Neural cell (in vitro differentiated cells): ENCODE measurements at regions not wholly inside any gene's neighbourhood (a gene's known extent, or its start where the extent isn't known, plus 50 kb on each side); places are given as distances from the start of the nearest gene placed in this dataset.
A peak's percentile ranks its signal among the peaks of the same experiment; 100 is the strongest.

Source experiments
- H2AFZ ChIP-seq: fragments of 200-600, 300-800 bp; sonication (generic), shearing (Covaris generic); 2 replicates; pipeline ENCODE4 v1.6.0; 2014; ENCODE audit warnings: low read depth, mild to moderate bottlenecking, antibody characterized with exemption, low read length, moderate library complexity
- H3F3A ChIP-seq: fragments of 200-600 bp; shearing (Covaris generic); 2 replicates; pipeline ENCODE4 v1.6.1; 2016; ENCODE audit warnings: mild to moderate bottlenecking, moderate library complexity, mixed read lengths, antibody characterized with exemption, low read length; ENCODE audit not compliant: insufficient read depth, poor library complexity, severe bottlenecking
- H3K27ac ChIP-seq: fragments of 200-600, 300-800 bp; sonication (generic), shearing (Covaris generic); 2 replicates; pipeline ENCODE4 v1.5.1; 2014; ENCODE audit warnings: mild to moderate bottlenecking, low read length, moderate library complexity
- H3K27me3 ChIP-seq: fragments of 300-800, 200-600 bp; sonication (generic), shearing (Covaris generic); 2 replicates; pipeline ENCODE4 v1.6.0; 2014; ENCODE audit warnings: mild to moderate bottlenecking, low read depth, low read length, moderate library complexity; ENCODE audit not compliant: insufficient read depth
- H3K36me3 ChIP-seq: fragments of 300-800, 200-600 bp; sonication (generic), shearing (Covaris generic); 2 replicates; pipeline ENCODE4 v1.5.1; 2014; ENCODE audit warnings: mild to moderate bottlenecking, antibody characterized with exemption, low read length, moderate library complexity; ENCODE audit not compliant: insufficient read depth
- H3K4me2 ChIP-seq: fragments of 300-800, 200-600 bp; sonication (generic), shearing (Covaris generic); 2 replicates; pipeline ENCODE4 v1.6.0; 2014; ENCODE audit warnings: mild to moderate bottlenecking, low read length
- H3K4me3 ChIP-seq: fragments of 300-800, 200-600 bp; sonication (generic), shearing (Covaris generic); 2 replicates; pipeline ENCODE4 v1.5.1; 2014; ENCODE audit warnings: mild to moderate bottlenecking, low read length, moderate library complexity
- H3K79me2 ChIP-seq: fragments of 200-600 bp; shearing (Covaris generic); replicated peaks from 2 replicates; pipeline ENCODE4 v1.6.0; 2014; ENCODE audit warnings: mild to moderate bottlenecking, low read length, moderate library complexity; ENCODE audit not compliant: insufficient read depth
- H3K9ac ChIP-seq: fragments of 300-800, 200-600 bp; sonication (generic), shearing (Covaris generic); 2 replicates; pipeline ENCODE4 v1.6.1; 2016; ENCODE audit warnings: mild to moderate bottlenecking, low read length, mixed read lengths
- H3K9me2 ChIP-seq: fragments of 200-600 bp; shearing (Covaris generic); 2 replicates; pipeline ENCODE4 v1.6.1; 2016; ENCODE audit warnings: mild to moderate bottlenecking, low read length, mixed read lengths; ENCODE audit not compliant: insufficient read depth
- H3K9me3 ChIP-seq: fragments of 200-600, 300-800 bp; sonication (generic), shearing (Covaris generic); 2 replicates; pipeline ENCODE4 v1.6.1; 2016; ENCODE audit warnings: mild to moderate bottlenecking, mixed run types, low read length, moderate library complexity, mixed read lengths
- H4K20me1 ChIP-seq: fragments of 200-600 bp; shearing (Covaris generic); 2 replicates; pipeline ENCODE4 v1.6.1; 2016; ENCODE audit warnings: mild to moderate bottlenecking, mixed run types; ENCODE audit not compliant: insufficient read depth
- EP300 ChIP-seq: fragments of 450-650 bp; conservative IDR thresholded peaks from 2 replicates; pipeline ENCODE4 v1.6.1; 2014; ENCODE audit warnings: antibody characterized with exemption, mild to moderate bottlenecking, moderate library complexity; ENCODE audit not compliant: poor library complexity, severe bottlenecking
- EZH2 ChIP-seq: fragments of 200-600, 300-800 bp; shearing (Covaris generic), sonication (generic); IDR thresholded peaks from 2 replicates; pipeline ENCODE4 v1.6.1; 2014; ENCODE audit warnings: antibody characterized with exemption, low read length, borderline replicate concordance, mild to moderate bottlenecking; ENCODE audit not compliant: insufficient read depth, poor library complexity, severe bottlenecking
- MXI1 ChIP-seq: fragments of 450-650 bp; conservative IDR thresholded peaks from 2 replicates; pipeline ENCODE4 v1.6.1; 2014; ENCODE audit warnings: antibody characterized with exemption, mild to moderate bottlenecking; ENCODE audit not compliant: poor library complexity, severe bottlenecking
- POLR2AphosphoS5 ChIP-seq: IDR thresholded peaks from 2 replicates; pipeline ENCODE4 v1.6.1; 2012
- RAD21 ChIP-seq: fragments of 450-650 bp; conservative IDR thresholded peaks from 2 replicates; pipeline ENCODE4 v1.6.1; 2014; ENCODE audit warnings: antibody characterized with exemption, mild to moderate bottlenecking, moderate library complexity
- SMC3 ChIP-seq: fragments of 450-650 bp; conservative IDR thresholded peaks from 2 replicates; pipeline ENCODE4 v1.6.1; 2014; ENCODE audit warnings: antibody characterized with exemption, mild to moderate bottlenecking, moderate library complexity; ENCODE audit not compliant: poor library complexity
- TAF1 ChIP-seq: IDR thresholded peaks from 2 replicates; pipeline ENCODE4 v1.6.1; 2012; ENCODE audit warnings: low read depth
- TF ChIP-seq, protein P1 (sequence below): fragments of 450-650 bp; IDR thresholded peaks from 2 replicates; pipeline ENCODE4 v1.5.1; 2014; ENCODE audit warnings: antibody characterized with exemption, mild to moderate bottlenecking, moderate library complexity; ENCODE audit not compliant: poor library complexity, severe bottlenecking
- TF ChIP-seq, protein P2 (sequence below): IDR thresholded peaks from 2 replicates; pipeline ENCODE4 v1.6.1; 2012; ENCODE audit warnings: borderline replicate concordance

DNA sequence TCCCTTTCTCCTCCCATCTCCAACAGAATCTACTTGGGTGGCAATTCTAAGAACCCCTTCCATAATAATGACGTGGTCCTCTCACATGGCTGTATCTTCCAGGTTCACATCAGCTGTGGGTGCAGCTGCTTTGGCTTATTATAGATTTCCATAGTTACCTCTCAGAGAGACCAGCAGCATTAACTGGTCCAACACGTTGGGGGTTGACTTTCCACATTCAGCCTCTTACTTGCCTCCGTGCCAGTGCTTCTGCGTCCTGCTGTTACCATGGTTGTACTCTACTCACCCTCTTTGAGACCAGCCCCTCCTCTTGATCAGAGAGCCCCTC, 570.7 kb downstream of the PLCL1 start:
- no peak overlapping the region for H3K27ac ChIP-seq
- no peak overlapping the region for H3K4me3 ChIP-seq
- no peaks in the 10 kb centered on the region for H3F3A ChIP-seq

DNA sequence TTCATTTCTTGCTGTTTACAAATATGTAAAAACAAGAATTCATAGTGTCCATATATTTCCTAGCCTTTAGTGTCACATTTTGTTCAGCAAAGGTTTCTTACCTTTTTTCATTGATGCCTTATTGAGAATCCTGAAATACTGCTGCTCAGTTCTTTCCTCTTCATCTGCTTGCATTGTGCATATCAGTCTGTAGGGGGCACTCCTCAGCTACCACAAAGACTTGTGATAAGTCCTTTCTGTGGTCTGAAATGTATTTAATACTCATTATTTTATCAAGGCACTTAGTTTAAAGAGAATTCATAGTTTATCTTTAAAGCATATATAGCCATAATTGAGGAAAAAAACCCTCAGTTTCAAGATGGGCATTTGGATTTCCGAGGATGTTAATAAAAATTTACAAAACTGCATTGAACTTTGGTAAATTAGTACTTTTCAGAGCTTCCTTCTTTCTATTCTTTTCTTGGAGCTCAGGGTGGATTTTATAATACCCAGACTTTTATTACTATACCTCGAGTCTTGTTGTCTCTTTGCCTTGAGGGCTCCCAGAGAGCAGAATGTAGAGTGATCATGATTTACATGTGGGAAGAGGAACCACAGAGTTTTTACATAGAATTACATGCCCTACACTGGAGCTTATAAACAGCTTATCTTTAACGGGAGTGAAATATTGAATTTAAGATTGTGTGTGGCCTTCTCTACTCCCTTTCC, 570.1 kb downstream of the PLCL1 start:
- no peak overlapping the region for H3K9ac ChIP-seq
- no peak overlapping the region for H3K4me3 ChIP-seq
- no peaks in the 10 kb centered on the region for H3K36me3 ChIP-seq
- H3F3A ChIP-seq, result no peaks in the 10 kb centered on the region
- H3K9me3 ChIP-seq, result no peaks in the 10 kb centered on the region
- H3K27me3 ChIP-seq, result no peaks in the 10 kb centered on the region
- no peak overlapping the region for H3K27ac ChIP-seq
- H3K79me2 ChIP-seq, result no peaks in the 10 kb centered on the region
- H2AFZ ChIP-seq, result no peak overlapping the region
- H3K4me2 ChIP-seq, result no peak overlapping the region
- no peaks in the 10 kb centered on the region for H4K20me1 ChIP-seq
- TF ChIP-seq TAF1, result no peak
- TF ChIP-seq, protein P1, sequence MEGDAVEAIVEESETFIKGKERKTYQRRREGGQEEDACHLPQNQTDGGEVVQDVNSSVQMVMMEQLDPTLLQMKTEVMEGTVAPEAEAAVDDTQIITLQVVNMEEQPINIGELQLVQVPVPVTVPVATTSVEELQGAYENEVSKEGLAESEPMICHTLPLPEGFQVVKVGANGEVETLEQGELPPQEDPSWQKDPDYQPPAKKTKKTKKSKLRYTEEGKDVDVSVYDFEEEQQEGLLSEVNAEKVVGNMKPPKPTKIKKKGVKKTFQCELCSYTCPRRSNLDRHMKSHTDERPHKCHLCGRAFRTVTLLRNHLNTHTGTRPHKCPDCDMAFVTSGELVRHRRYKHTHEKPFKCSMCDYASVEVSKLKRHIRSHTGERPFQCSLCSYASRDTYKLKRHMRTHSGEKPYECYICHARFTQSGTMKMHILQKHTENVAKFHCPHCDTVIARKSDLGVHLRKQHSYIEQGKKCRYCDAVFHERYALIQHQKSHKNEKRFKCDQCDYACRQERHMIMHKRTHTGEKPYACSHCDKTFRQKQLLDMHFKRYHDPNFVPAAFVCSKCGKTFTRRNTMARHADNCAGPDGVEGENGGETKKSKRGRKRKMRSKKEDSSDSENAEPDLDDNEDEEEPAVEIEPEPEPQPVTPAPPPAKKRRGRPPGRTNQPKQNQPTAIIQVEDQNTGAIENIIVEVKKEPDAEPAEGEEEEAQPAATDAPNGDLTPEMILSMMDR, result peak; percentile 82
- TF ChIP-seq SMC3, result peak; percentile 76
- TF ChIP-seq RAD21, result peak; percentile 82
- no peak for TF ChIP-seq POLR2AphosphoS5
- no peak for TF ChIP-seq EP300
- TF ChIP-seq EZH2, result no peak
- no peaks in the 10 kb centered on the region for H3K9me2 ChIP-seq

More for the DNA sequence above, 570.7 kb downstream of the PLCL1 start:
- TF ChIP-seq TAF1 (no peak), EP300 (no peak), SMC3 (no peak), RAD21 (no peak), POLR2AphosphoS5 (no peak), MXI1 (no peak), EZH2 (no peak)
- TF ChIP-seq, protein P1, result no peak
- TF ChIP-seq, protein P2, sequence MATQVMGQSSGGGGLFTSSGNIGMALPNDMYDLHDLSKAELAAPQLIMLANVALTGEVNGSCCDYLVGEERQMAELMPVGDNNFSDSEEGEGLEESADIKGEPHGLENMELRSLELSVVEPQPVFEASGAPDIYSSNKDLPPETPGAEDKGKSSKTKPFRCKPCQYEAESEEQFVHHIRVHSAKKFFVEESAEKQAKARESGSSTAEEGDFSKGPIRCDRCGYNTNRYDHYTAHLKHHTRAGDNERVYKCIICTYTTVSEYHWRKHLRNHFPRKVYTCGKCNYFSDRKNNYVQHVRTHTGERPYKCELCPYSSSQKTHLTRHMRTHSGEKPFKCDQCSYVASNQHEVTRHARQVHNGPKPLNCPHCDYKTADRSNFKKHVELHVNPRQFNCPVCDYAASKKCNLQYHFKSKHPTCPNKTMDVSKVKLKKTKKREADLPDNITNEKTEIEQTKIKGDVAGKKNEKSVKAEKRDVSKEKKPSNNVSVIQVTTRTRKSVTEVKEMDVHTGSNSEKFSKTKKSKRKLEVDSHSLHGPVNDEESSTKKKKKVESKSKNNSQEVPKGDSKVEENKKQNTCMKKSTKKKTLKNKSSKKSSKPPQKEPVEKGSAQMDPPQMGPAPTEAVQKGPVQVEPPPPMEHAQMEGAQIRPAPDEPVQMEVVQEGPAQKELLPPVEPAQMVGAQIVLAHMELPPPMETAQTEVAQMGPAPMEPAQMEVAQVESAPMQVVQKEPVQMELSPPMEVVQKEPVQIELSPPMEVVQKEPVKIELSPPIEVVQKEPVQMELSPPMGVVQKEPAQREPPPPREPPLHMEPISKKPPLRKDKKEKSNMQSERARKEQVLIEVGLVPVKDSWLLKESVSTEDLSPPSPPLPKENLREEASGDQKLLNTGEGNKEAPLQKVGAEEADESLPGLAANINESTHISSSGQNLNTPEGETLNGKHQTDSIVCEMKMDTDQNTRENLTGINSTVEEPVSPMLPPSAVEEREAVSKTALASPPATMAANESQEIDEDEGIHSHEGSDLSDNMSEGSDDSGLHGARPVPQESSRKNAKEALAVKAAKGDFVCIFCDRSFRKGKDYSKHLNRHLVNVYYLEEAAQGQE, result no peak
- no peaks in the 10 kb centered on the region for H3K9me3 ChIP-seq
- H3K4me2 ChIP-seq, result no peak overlapping the region
- no peak overlapping the region for H2AFZ ChIP-seq
- no peaks in the 10 kb centered on the region for H3K9me2 ChIP-seq
- no peaks in the 10 kb centered on the region for H3K27me3 ChIP-seq
- no peak overlapping the region for H3K9ac ChIP-seq
- no peaks in the 10 kb centered on the region for H3K36me3 ChIP-seq
- H3K79me2 ChIP-seq, result no peaks in the 10 kb centered on the region
- H4K20me1 ChIP-seq, result no peaks in the 10 kb centered on the region
